ENCODE measurements at regions not wholly inside any gene's neighbourhood (a gene's known extent, or its start where the extent isn't known, plus 50 kb on each side); places are given as distances from the start of the nearest gene placed in this dataset.

GRCh38 chr9:71171517-71171916 is 50.1 kb upstream of the TRPM3 start:
- Histone ChIP-seq H3K9me3 (no peaks in the 10 kb centered on the region), H3K4me3 (no peak overlapping the region), H3K27me3 (no peaks in the 10 kb centered on the region), H3K27ac (no peak overlapping the region), H3K4me1 (no peaks in the 10 kb centered on the region), H3K36me3 (ENCODE audit: low read depth, missing control alignments) (no peaks in the 10 kb centered on the region)
- TF ChIP-seq CTCF (IDR thresholded peaks at IDR 0.05) = no peak
- TF ChIP-seq POLR2A (IDR thresholded peaks at IDR 0.05) = no peak
- no peak for DNase-seq
- WGBS, 2 donors = 74 to 77% methylated on average over 9 of the region's 9 CpGs
- intact Hi-C loops (cut with DNase I; ENCODE audit: low total_unique reads) = no loop called here

Data from testis (tissue), 2 donors.